Omental fat pad (tissue), 3 donors: ENCODE measurements at regions not wholly inside any gene's neighbourhood (a gene's known extent, or its start where the extent isn't known, plus 50 kb on each side); places are given as distances from the start of the nearest gene placed in this dataset.

Experiments
- ATAC-seq: fragments of 150-250 bp; one replicate; pipeline ENCODE4 v1.9.1; 2016; ENCODE audit warnings: mild to moderate bottlenecking, moderate library complexity; ENCODE audit not compliant: low FRiP score
- DNase-seq: peaks from one replicate; pipeline ENCODE4 v3.0.0-alpha.2; 2019; ENCODE audit warnings: low spot score
- CTCF ChIP-seq, 3 donors: fragments of 450-650 bp; IDR thresholded peaks; one replicate each; pipeline ENCODE4 v1.5.1; 2016 to 2017; ENCODE audit warnings: antibody characterized with exemption in 3 of 3, mild to moderate bottlenecking in 3 of 3, moderate library complexity in 2 of 3

GRCh38 chr7:10789170-10789569 lies 184.5 kb upstream of the PHF14 start:
- no peak for ATAC-seq

GRCh38 chr7:10790910-10791309 lies 182.8 kb upstream of the PHF14 start:
- DNase-seq: no peak
- no peak for ATAC-seq
- no peak for TF ChIP-seq CTCF (IDR thresholded peaks at IDR 0.05)

More at GRCh38 chr7:10789170-10789569, 184.5 kb upstream of the PHF14 start:
- TF ChIP-seq CTCF (IDR thresholded peaks at IDR 0.05): no peak
- no peak for DNase-seq

- DNase-seq (no peak), ATAC-seq (no peak)
- no peak for TF ChIP-seq CTCF (IDR thresholded peaks at IDR 0.05)
Observed at GRCh38 chr7:10793995-10794775, 179.5 kb upstream of the PHF14 start.

GRCh38 chr7:10797157-10797556 lies 176.5 kb upstream of the PHF14 start:
- DNase-seq: no peak
- ATAC-seq: no peak
- TF ChIP-seq CTCF (IDR thresholded peaks at IDR 0.05): no peak

GRCh38 chr7:10798044-10798443 lies 175.6 kb upstream of the PHF14 start:
- TF ChIP-seq CTCF (IDR thresholded peaks at IDR 0.05): no peak
- DNase-seq (no peak), ATAC-seq (no peak)

- DNase-seq (no peak), ATAC-seq (no peak)
- no peak for TF ChIP-seq CTCF (IDR thresholded peaks at IDR 0.05)
Observed at GRCh38 chr7:10799475-10799874, 174.2 kb upstream of the PHF14 start.

- no peak for TF ChIP-seq CTCF (IDR thresholded peaks at IDR 0.05)
- DNase-seq (no peak), ATAC-seq (no peak)
Observed at GRCh38 chr7:10802011-10802410, 171.7 kb upstream of the PHF14 start.
